ENCODE measurements at regions not wholly inside any gene's neighbourhood (a gene's known extent, or its start where the extent isn't known, plus 50 kb on each side); places are given as distances from the start of the nearest gene placed in this dataset.

DNA sequence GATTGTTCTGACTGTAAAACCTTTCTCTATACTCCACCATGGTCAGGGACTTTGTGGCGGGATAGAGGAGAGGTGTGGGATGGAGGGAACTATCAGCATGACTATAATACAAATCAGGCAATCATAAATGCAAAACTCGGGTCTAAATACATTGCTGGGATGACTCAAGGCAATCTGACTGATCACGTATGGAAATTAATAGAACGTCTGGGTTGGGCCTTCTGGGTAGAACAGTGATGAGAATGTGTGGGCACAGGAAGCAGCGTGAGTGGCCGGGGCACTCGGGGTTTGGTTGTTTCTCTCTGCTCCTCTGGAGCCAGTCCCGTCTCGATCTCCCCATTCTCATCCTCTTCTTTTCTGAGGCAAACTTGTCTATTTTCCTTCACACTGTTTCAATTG is 485.8 kb downstream of the VRK1 start:
- Histone ChIP-seq H3K4me1 (no peaks in the 10 kb centered on the region), H3K36me3 (no peaks in the 10 kb centered on the region), H3K27ac (no peak overlapping the region), H3K27me3 (no peaks in the 10 kb centered on the region), H3K4me3 (no peak overlapping the region), H3K9me3 (no peaks in the 10 kb centered on the region)
- TF ChIP-seq, protein P1, sequence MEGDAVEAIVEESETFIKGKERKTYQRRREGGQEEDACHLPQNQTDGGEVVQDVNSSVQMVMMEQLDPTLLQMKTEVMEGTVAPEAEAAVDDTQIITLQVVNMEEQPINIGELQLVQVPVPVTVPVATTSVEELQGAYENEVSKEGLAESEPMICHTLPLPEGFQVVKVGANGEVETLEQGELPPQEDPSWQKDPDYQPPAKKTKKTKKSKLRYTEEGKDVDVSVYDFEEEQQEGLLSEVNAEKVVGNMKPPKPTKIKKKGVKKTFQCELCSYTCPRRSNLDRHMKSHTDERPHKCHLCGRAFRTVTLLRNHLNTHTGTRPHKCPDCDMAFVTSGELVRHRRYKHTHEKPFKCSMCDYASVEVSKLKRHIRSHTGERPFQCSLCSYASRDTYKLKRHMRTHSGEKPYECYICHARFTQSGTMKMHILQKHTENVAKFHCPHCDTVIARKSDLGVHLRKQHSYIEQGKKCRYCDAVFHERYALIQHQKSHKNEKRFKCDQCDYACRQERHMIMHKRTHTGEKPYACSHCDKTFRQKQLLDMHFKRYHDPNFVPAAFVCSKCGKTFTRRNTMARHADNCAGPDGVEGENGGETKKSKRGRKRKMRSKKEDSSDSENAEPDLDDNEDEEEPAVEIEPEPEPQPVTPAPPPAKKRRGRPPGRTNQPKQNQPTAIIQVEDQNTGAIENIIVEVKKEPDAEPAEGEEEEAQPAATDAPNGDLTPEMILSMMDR (IDR thresholded peaks at IDR 0.05) = no peak
- intact Hi-C loops (cut with DNase I; ENCODE audit: low total_unique reads) = no loop called here
- DNase-seq = no peak

DNA sequence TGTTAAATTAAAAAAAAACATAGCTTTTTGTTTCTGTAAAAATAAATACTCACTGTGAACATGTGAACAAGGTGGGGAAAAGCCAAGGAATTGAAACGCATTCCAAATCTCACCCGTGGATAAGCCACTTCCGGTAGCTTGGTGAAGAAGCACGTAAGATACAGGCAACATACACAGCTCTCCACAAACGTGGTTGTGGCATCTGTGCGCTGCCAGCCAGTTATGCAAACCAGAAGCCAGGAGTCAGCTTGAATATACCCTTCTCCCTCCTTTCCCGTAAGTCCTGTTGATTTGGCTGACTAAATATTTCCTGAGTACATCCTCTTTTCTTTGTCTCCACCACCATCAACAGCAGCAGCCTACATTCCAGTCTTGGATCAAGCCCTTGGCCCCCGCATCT is 486.2 kb downstream of the VRK1 start:
- intact Hi-C loops (cut with DNase I; ENCODE audit: low total_unique reads) = no loop called here
- no peaks in the 10 kb centered on the region for H3K27me3 ChIP-seq
- H3K4me3 ChIP-seq = no peak overlapping the region
- no peaks in the 10 kb centered on the region for H3K36me3 ChIP-seq
- DNase-seq = no peak
- no peak overlapping the region for H3K27ac ChIP-seq
- TF ChIP-seq, protein P1 (IDR thresholded peaks at IDR 0.05) = no peak
- H3K4me1 ChIP-seq = no peaks in the 10 kb centered on the region
- no peaks in the 10 kb centered on the region for H3K9me3 ChIP-seq

DNA sequence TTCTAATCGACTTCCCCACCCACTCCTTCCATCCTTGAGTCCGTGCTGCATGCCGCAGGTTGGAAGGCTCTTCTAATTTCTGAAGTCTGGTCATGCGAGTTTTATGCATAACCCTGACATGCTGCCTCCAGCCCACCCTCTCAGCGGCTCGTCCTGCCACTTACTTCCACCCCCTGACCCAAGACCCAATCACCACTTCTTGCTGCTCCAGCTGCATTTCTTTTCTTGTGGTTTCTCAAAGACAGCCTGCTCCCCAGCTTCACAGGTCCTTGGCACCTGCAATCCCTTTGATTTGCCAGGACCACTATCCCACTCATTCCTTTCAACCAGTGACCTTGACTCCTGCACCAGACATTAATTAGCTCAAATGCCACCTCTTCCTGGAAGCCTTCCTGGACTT is 486.7 kb downstream of the VRK1 start:
- H3K9me3 ChIP-seq = no peaks in the 10 kb centered on the region
- no peaks in the 10 kb centered on the region for H3K4me1 ChIP-seq
- H3K27me3 ChIP-seq = no peaks in the 10 kb centered on the region
- intact Hi-C loops (cut with DNase I; ENCODE audit: low total_unique reads) = no loop called here
- H3K36me3 ChIP-seq = no peaks in the 10 kb centered on the region
- DNase-seq = no peak
- no peak overlapping the region for H3K27ac ChIP-seq
- H3K4me3 ChIP-seq = no peak overlapping the region
- TF ChIP-seq, protein P1 (IDR thresholded peaks at IDR 0.05) = no peak

DNA sequence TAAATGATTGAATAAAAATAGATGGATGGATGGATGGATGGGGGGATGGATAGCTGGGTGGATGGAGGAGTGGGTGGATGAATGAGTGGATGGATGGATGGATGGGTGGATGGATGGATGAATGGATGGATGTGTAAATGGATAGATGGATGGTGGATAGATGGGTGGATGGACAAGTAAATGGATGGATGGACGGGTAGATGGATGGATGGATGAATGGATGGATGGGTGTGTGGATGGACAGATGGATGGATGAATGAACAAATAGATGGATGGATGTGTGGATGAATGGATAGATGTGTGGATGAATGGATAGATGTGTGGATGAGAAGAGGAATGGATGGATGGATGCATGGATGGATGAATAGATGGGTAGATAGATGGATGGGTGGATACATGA is 490.8 kb downstream of the VRK1 start:
- H3K4me3 ChIP-seq = no peak overlapping the region
- no peaks in the 10 kb centered on the region for H3K9me3 ChIP-seq
- peaks cover 0 to 4% of the 10 kb centered on the region in 2 donors for H3K27me3 ChIP-seq
- no peaks in the 10 kb centered on the region for H3K36me3 ChIP-seq
- no peaks in the 10 kb centered on the region for H3K4me1 ChIP-seq
- DNase-seq = no peak
- TF ChIP-seq, protein P1 (IDR thresholded peaks at IDR 0.05) = no peak
- intact Hi-C loops (cut with DNase I; ENCODE audit: low total_unique reads) = no loop called here
- H3K27ac ChIP-seq = no peak overlapping the region

DNA sequence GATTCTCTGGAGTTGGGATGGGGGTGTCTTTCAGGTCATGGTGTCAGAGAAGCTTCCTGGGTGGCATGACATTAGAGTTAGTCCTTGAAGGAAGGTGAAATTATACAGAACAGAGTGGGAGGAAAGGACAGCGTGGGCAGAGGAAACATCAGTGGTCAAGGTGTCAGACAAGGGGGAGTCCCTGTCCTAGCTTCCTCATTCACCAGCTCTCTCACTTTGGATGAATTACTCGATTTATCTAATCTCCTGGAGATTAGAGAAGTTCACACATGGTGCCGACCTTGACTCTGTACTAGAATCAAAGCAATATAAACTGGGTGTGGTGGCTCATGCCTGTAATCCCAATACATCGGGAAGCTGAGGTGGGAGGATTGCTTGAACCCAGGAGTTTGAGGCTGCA is 492.9 kb downstream of the VRK1 start:
- Histone ChIP-seq H3K9me3 (no peaks in the 10 kb centered on the region), H3K27ac (no peak overlapping the region), H3K4me3 (no peak overlapping the region), H3K36me3 (no peaks in the 10 kb centered on the region), H3K27me3 (peaks cover 0 to 4% of the 10 kb centered on the region in 2 donors), H3K4me1 (no peaks in the 10 kb centered on the region)
- intact Hi-C loops (cut with DNase I; ENCODE audit: low total_unique reads) = no loop called here
- TF ChIP-seq, protein P1 (IDR thresholded peaks at IDR 0.05) = no peak
- DNase-seq = no peak

DNA sequence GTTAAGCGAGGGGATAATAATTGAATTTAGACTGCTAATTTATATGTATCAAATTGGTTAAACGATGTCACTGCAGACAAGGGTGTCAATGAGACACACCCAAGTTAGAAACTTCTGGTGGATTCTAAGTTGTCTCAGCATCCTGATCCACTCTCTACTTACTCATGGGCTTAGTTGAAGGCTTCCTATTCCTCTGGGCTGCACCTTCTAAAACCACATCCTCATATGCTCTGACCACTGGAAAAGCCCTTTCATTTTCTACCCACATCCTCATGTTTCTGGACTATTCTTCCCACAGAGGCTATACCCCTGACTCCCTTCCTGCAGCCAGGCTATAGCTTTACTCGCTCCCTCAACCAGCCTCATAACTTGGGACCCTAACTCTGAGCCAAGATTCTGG is 493.8 kb downstream of the VRK1 start:
- H3K36me3 ChIP-seq = no peaks in the 10 kb centered on the region
- no peaks in the 10 kb centered on the region for H3K4me1 ChIP-seq
- intact Hi-C loops (cut with DNase I; ENCODE audit: low total_unique reads) = no loop called here
- peaks cover 0 to 4% of the 10 kb centered on the region in 2 donors for H3K27me3 ChIP-seq
- TF ChIP-seq, protein P1 (IDR thresholded peaks at IDR 0.05) = no peak
- no peak overlapping the region for H3K4me3 ChIP-seq
- DNase-seq = no peak
- H3K9me3 ChIP-seq = no peaks in the 10 kb centered on the region
- H3K27ac ChIP-seq = no peak overlapping the region
